A549 (cell line): ENCODE measurements at regions not wholly inside any gene's neighbourhood (a gene's known extent, or its start where the extent isn't known, plus 50 kb on each side); places are given as distances from the start of the nearest gene placed in this dataset.

ENCODE experiments used
- ATAC-seq, 2 experiments: fragments of 200-7000 bp in 1 of 2; fragments of >200 bp in 1 of 2; cut with Nextera tagmentation in 1 of 2; cut with Tn5 transposase in 1 of 2; 3 replicates each; pipeline versions ENCODE4 v1.8.0 to v1.9.1; 2018 to 2020; ENCODE audit warnings: mild to moderate bottlenecking in 1 of 2, moderate library complexity in 1 of 2
- CTCF ChIA-PET: fragments of 300-600 bp; sonication (Branson Sonifier 250); formaldehyde crosslinking; extraction: SDS; loops from one replicate; lab custom pipeline; 2021; ENCODE audit warnings: antibody characterized with exemption, inconsistent platforms; lab: Yijun Ruan, JAX
- POLR2A ChIA-PET: fragments of 350-600 bp; formaldehyde crosslinking; extraction: SDS; loops from one replicate; lab custom pipeline; 2021; ENCODE audit warnings: antibody characterized with exemption, inconsistent platforms; lab: Yijun Ruan, JAX
- DNase-seq, 2 experiments: peaks; one replicate each; pipeline versions ENCODE4 v3.0.0 to v3.0.0-alpha.2; 2011 to 2016; ENCODE audit warnings: low read depth in 1 of 2, low spot score in 1 of 2
- FAIRE-seq: peaks from 2 replicates; lab custom pipeline; 2011; peaks lifted over from hg19 to GRCh38; lab: Jason Lieb, UNC
- H3K27ac ChIP-seq, 2 experiments: fragments of >200 bp; sonication (Bioruptor Twin); formaldehyde crosslinking; 3 replicates each; pipeline ENCODE4 v1.5.1; 2016 to 2017
- H3K4me1 ChIP-seq: fragments of >200 bp; sonication (Bioruptor Twin); formaldehyde crosslinking; 3 replicates; pipeline ENCODE4 v1.6.1; 2016
- H3K4me2 ChIP-seq: fragments of >200 bp; sonication (Bioruptor Twin); formaldehyde crosslinking; 3 replicates; pipeline ENCODE4 v1.6.1; 2016
- H3K4me3 ChIP-seq: fragments of >200 bp; sonication (Bioruptor Twin); formaldehyde crosslinking; 3 replicates; pipeline ENCODE4 v1.5.1; 2016
- H3K9me3 ChIP-seq: fragments of >200 bp; sonication (Bioruptor Twin); formaldehyde crosslinking; 3 replicates; pipeline ENCODE4 v1.6.1; 2016
- ATOH8 ChIP-seq: fragments of 250-450 bp; sonication (Bioruptor Pico); IDR thresholded peaks from 2 replicates; pipeline ENCODE4 v1.5.0; 2020; ENCODE audit warnings: low read depth, mild to moderate bottlenecking, moderate library complexity
- BHLHE40 ChIP-seq: IDR thresholded peaks from 2 replicates; pipeline ENCODE4 v1.6.1; 2012; ENCODE audit warnings: low read depth, low read length, inconsistent platforms
- CHD2 ChIP-seq: fragments of 150-350 bp; IDR thresholded peaks from 2 replicates; pipeline ENCODE4 v1.6.1; 2014; ENCODE audit warnings: low read length; ENCODE audit not compliant: partially characterized antibody
- EHF ChIP-seq: fragments of 250-450 bp; sonication (Bioruptor Pico); IDR thresholded peaks from 2 replicates; pipeline ENCODE4 v1.5.0; 2020; ENCODE audit warnings: mild to moderate bottlenecking
- ESRRA ChIP-seq: fragments of 150-350 bp; IDR thresholded peaks from 2 replicates; pipeline ENCODE4 v1.6.1; 2014; ENCODE audit warnings: mild to moderate bottlenecking, low read length, borderline replicate concordance
- FOSB ChIP-seq: fragments of 250-450 bp; sonication (Bioruptor Pico); IDR thresholded peaks from 2 replicates; pipeline ENCODE4 v1.5.0; 2020; ENCODE audit warnings: mild to moderate bottlenecking, moderate library complexity
- FOXS1 ChIP-seq: fragments of 250-450 bp; sonication (Bioruptor Pico); IDR thresholded peaks from 2 replicates; pipeline ENCODE4 v1.5.0; 2020; ENCODE audit warnings: mild to moderate bottlenecking, moderate library complexity
- HEYL ChIP-seq: fragments of 250-450 bp; sonication (Bioruptor Pico); IDR thresholded peaks from 2 replicates; pipeline ENCODE4 v1.8.0; 2021; ENCODE audit warnings: mild to moderate bottlenecking, moderate library complexity
- HOXB5 ChIP-seq: fragments of 250-450 bp; sonication (Bioruptor Pico); IDR thresholded peaks from 2 replicates; pipeline ENCODE4 v1.5.0; 2020; ENCODE audit warnings: mild to moderate bottlenecking, moderate library complexity
- JUNB ChIP-seq: fragments of >200 bp; sonication (Bioruptor Twin); formaldehyde crosslinking; IDR thresholded peaks from 2 replicates; pipeline ENCODE4 v1.6.1; 2016
- KDM5A ChIP-seq: fragments of 200-600 bp; sonication (generic); IDR thresholded peaks from 2 replicates; pipeline ENCODE4 v1.6.1; 2016; ENCODE audit warnings: antibody characterized with exemption, mild to moderate bottlenecking
- MAFK ChIP-seq: fragments of 450-650 bp; IDR thresholded peaks from 2 replicates; pipeline ENCODE4 v1.6.1; 2014; ENCODE audit not compliant: partially characterized antibody
- MAZ ChIP-seq: fragments of 150-350 bp; IDR thresholded peaks from 2 replicates; pipeline ENCODE4 v1.6.1; 2014; ENCODE audit warnings: antibody characterized with exemption, low read depth, low read length, borderline replicate concordance
- MYC ChIP-seq: IDR thresholded peaks from 2 replicates; pipeline ENCODE4 v1.6.1; 2012; ENCODE audit warnings: mild to moderate bottlenecking, inconsistent platforms, low read length, improper control_type of control experiment, borderline replicate concordance
- PBX3 ChIP-seq: IDR thresholded peaks from 2 replicates; pipeline ENCODE4 v1.6.1; 2012
- REST ChIP-seq: fragments of 200-600 bp; sonication (generic); IDR thresholded peaks from 2 replicates; pipeline ENCODE4 v1.6.1; 2016; ENCODE audit warnings: antibody characterized with exemption, mild to moderate bottlenecking, moderate library complexity
- USF2 ChIP-seq: fragments of 450-650 bp; IDR thresholded peaks from 2 replicates; pipeline ENCODE4 v1.6.1; 2014; ENCODE audit warnings: antibody characterized with exemption
- ZC3H11A ChIP-seq: fragments of 450-650 bp; IDR thresholded peaks from 2 replicates; pipeline ENCODE4 v1.6.1; 2014; ENCODE audit warnings: antibody characterized with exemption, mild to moderate bottlenecking
- ZFP36 ChIP-seq: fragments of 450-650 bp; IDR thresholded peaks from 2 replicates; pipeline ENCODE4 v1.6.1; 2014; ENCODE audit warnings: borderline replicate concordance; ENCODE audit not compliant: partially characterized antibody
- WGBS: methylation state at CpG from one replicate; pipeline ENCODE4 v1.1.6; 2017; ENCODE audit errors: missing lambda C conversion rate; 5-methylcytosine and 5-hydroxymethylcytosine counted together
- TF ChIP-seq, protein P1 (sequence below): fragments of >200 bp; sonication (Bioruptor Twin); formaldehyde crosslinking; IDR thresholded peaks from 3 replicates; pipeline ENCODE4 v1.5.1; 2016
- TF ChIP-seq, protein P2 (sequence below): fragments of >200 bp; sonication (Bioruptor Twin); formaldehyde crosslinking; IDR thresholded peaks from 2 replicates; pipeline ENCODE4 v1.6.1; 2016
- TF ChIP-seq, protein P3 (sequence below): IDR thresholded peaks from 2 replicates; pipeline ENCODE4 v1.6.1; 2012; ENCODE audit warnings: low read depth, borderline replicate concordance

GRCh38 chr10:55277549-55277948, 476.5 kb upstream of the PCDH15 start:
- Histone ChIP-seq H3K4me2 (no peak overlapping the region), H3K4me1 (no peaks in the 10 kb centered on the region), H3K4me3 (no peak overlapping the region), H3K27ac (no peak overlapping the region), H3K9me3 (no peaks in the 10 kb centered on the region)
- FAIRE-seq (no peak), ATAC-seq (no peak), DNase-seq (no peak)
- WGBS, result 6% methylated on average over 2 of the region's 2 CpGs
- TF ChIP-seq, protein P1, sequence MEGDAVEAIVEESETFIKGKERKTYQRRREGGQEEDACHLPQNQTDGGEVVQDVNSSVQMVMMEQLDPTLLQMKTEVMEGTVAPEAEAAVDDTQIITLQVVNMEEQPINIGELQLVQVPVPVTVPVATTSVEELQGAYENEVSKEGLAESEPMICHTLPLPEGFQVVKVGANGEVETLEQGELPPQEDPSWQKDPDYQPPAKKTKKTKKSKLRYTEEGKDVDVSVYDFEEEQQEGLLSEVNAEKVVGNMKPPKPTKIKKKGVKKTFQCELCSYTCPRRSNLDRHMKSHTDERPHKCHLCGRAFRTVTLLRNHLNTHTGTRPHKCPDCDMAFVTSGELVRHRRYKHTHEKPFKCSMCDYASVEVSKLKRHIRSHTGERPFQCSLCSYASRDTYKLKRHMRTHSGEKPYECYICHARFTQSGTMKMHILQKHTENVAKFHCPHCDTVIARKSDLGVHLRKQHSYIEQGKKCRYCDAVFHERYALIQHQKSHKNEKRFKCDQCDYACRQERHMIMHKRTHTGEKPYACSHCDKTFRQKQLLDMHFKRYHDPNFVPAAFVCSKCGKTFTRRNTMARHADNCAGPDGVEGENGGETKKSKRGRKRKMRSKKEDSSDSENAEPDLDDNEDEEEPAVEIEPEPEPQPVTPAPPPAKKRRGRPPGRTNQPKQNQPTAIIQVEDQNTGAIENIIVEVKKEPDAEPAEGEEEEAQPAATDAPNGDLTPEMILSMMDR, result no peak
- no peak for TF ChIP-seq HEYL (CRISPR knock-in tag)
- no peak for TF ChIP-seq ATOH8
- TF ChIP-seq FOXS1, result no peak
- TF ChIP-seq, protein P2, sequence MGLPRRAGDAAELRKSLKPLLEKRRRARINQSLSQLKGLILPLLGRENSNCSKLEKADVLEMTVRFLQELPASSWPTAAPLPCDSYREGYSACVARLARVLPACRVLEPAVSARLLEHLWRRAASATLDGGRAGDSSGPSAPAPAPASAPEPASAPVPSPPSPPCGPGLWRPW, result no peak
- no peak for TF ChIP-seq ESRRA
- TF ChIP-seq MYC, result no peak
- no peak for TF ChIP-seq FOSB (CRISPR knock-in tag)
- TF ChIP-seq BHLHE40, result no peak
- no peak for TF ChIP-seq JUNB
- no peak for TF ChIP-seq MAZ
- TF ChIP-seq HOXB5, result no peak
- no peak for TF ChIP-seq KDM5A
- TF ChIP-seq REST, result no peak
- TF ChIP-seq, protein P3, sequence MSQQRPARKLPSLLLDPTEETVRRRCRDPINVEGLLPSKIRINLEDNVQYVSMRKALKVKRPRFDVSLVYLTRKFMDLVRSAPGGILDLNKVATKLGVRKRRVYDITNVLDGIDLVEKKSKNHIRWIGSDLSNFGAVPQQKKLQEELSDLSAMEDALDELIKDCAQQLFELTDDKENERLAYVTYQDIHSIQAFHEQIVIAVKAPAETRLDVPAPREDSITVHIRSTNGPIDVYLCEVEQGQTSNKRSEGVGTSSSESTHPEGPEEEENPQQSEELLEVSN, result no peak
- ChIA-PET POLR2A (no interaction called here), CTCF (no interaction called here)

- 19% methylated on average over 2 of the region's 2 CpGs for WGBS
Observed at GRCh38 chr10:55274367-55274766, 473.3 kb upstream of the PCDH15 start.

More at GRCh38 chr10:55274367-55274766, 473.3 kb upstream of the PCDH15 start:
- H3K27ac ChIP-seq, result no peak overlapping the region
- no peak for DNase-seq
- no peak for TF ChIP-seq CHD2
- no peak for TF ChIP-seq PBX3
- TF ChIP-seq ZC3H11A, result no peak
- TF ChIP-seq USF2, result no peak
- TF ChIP-seq JUNB, result no peak
- TF ChIP-seq MAFK, result no peak
- TF ChIP-seq ZFP36, result no peak
- no peak for TF ChIP-seq FOSB (CRISPR knock-in tag)
- TF ChIP-seq EHF (CRISPR knock-in tag), result no peak
- ChIA-PET POLR2A (no interaction called here), CTCF (no interaction called here)
- FAIRE-seq, result no peak
- ATAC-seq, result no peak
- H3K4me3 ChIP-seq, result no peak overlapping the region
- no peaks in the 10 kb centered on the region for H3K4me1 ChIP-seq
- H3K9me3 ChIP-seq, result no peaks in the 10 kb centered on the region
- H3K4me2 ChIP-seq, result no peak overlapping the region
